ENCODE measurements at regions not wholly inside any gene's neighbourhood (a gene's known extent, or its start where the extent isn't known, plus 50 kb on each side); places are given as distances from the start of the nearest gene placed in this dataset.
"Not testable (repeated sequence)": the region's sequence is repeated elsewhere in the genome, so short reads cannot be mapped to it uniquely, and the experiment has no call there.

DNA sequence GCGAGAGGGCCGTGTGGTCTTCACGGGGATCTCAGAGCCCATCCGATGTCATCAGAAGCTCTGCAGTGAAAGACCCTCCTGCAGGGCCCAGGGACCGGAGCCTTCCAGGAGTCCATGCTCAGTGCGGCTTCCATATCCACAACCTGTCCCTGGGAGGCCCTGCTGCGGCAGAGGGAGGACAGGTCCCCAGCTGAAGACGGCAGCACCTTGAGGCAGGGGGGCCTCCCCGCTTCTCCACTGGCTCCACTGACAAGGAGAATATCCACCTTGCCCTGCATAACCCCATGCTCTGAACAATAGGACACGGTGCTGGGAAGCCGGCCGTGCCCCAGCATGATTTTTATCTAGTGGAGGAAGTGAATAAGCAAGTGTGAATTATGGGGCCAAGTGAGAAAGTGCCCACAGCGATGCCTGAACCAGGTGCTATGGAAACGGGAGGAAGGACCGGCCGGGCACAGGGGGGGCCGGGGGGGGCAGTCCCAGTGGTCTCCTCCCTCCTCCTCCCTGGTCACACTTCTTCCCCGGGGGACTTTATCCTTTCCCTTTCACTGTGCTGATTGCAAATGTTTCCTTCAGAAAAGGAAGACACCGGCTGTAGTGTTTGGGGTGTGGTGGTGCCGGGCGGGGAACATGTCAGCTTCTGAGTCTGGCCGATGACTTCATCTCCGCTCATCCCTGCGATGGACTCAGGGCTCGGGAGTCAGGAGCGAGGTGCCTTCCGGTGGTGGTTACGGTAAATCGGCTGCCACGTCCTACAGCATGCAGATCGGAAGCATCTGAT, 225.1 kb downstream of the ERMARD start:
- H3K27ac ChIP-seq = no peak overlapping the region
- no peak for TF ChIP-seq ZFX (IDR thresholded peaks at IDR 0.05)
- TF ChIP-seq, protein P1, sequence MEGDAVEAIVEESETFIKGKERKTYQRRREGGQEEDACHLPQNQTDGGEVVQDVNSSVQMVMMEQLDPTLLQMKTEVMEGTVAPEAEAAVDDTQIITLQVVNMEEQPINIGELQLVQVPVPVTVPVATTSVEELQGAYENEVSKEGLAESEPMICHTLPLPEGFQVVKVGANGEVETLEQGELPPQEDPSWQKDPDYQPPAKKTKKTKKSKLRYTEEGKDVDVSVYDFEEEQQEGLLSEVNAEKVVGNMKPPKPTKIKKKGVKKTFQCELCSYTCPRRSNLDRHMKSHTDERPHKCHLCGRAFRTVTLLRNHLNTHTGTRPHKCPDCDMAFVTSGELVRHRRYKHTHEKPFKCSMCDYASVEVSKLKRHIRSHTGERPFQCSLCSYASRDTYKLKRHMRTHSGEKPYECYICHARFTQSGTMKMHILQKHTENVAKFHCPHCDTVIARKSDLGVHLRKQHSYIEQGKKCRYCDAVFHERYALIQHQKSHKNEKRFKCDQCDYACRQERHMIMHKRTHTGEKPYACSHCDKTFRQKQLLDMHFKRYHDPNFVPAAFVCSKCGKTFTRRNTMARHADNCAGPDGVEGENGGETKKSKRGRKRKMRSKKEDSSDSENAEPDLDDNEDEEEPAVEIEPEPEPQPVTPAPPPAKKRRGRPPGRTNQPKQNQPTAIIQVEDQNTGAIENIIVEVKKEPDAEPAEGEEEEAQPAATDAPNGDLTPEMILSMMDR (conservative IDR thresholded peaks at IDR 0.05) = no peak

DNA sequence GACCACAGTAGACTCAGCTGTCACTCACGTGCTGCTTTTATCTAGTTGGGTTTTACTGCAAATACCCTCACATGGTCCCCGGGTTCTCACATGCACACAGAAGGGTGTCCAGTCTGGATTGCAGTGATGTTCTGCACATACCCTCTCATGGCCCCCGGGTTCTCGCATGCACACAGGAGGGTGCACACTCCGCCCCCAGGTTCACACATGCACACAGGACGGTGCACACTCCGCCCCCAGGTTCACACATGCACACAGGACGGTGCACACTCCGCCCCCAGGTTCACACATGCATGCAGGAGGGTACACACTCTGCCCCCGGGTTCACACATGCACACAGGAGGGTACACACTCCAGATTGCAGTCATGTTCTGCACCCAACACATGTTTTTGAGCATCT, 224.3 kb downstream of the ERMARD start:
- H3K27ac ChIP-seq = no peak overlapping the region
- TF ChIP-seq, protein P1 (conservative IDR thresholded peaks at IDR 0.05) = no peak
- TF ChIP-seq ZFX (IDR thresholded peaks at IDR 0.05) = no peak

DNA sequence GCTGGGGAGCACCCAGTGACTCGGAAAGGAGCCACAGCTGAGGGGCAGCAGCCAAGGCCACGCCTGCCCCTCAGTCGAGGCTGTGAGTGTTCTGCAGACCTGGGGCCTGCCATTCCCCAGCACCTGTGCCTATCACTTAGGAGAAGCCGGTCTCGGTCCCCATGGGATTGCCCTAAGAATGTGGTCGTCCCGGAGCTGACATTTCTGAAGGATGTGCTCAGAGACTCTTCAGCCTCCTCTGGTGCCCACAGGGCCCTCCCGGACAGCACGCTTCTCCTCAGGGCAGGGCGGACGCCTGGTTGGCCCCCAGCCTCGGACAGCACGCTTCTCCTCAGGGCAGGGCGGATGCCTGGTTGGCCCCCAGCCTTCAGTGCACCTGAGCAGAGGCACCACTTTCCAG, 223.9 kb downstream of the ERMARD start:
- TF ChIP-seq ZFX (IDR thresholded peaks at IDR 0.05) = no peak
- TF ChIP-seq, protein P1 (conservative IDR thresholded peaks at IDR 0.05) = no peak
- H3K27ac ChIP-seq = no peak overlapping the region

DNA sequence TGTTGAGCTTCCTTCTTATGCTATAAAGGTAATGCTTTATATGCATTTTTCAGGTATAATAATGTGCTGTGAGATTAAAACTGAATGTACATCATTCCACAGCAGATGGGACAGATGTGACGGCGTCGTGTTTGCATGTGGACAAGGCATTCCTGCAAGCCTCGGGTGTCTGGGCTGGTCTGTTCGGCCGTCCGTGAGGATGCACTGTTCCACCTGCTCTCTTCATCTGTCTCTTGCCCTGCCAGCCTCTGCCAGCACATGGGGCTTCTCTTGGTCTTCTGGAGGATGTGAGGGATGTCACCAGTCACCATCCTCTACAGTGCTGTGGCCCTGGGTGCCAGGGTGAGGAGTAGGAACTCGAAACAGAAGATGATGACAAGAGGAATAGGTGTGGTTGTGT, 223.2 kb downstream of the ERMARD start:
- no peak overlapping the region for H3K27ac ChIP-seq
- TF ChIP-seq ZFX (IDR thresholded peaks at IDR 0.05) = no peak
- TF ChIP-seq, protein P1 (conservative IDR thresholded peaks at IDR 0.05) = no peak

DNA sequence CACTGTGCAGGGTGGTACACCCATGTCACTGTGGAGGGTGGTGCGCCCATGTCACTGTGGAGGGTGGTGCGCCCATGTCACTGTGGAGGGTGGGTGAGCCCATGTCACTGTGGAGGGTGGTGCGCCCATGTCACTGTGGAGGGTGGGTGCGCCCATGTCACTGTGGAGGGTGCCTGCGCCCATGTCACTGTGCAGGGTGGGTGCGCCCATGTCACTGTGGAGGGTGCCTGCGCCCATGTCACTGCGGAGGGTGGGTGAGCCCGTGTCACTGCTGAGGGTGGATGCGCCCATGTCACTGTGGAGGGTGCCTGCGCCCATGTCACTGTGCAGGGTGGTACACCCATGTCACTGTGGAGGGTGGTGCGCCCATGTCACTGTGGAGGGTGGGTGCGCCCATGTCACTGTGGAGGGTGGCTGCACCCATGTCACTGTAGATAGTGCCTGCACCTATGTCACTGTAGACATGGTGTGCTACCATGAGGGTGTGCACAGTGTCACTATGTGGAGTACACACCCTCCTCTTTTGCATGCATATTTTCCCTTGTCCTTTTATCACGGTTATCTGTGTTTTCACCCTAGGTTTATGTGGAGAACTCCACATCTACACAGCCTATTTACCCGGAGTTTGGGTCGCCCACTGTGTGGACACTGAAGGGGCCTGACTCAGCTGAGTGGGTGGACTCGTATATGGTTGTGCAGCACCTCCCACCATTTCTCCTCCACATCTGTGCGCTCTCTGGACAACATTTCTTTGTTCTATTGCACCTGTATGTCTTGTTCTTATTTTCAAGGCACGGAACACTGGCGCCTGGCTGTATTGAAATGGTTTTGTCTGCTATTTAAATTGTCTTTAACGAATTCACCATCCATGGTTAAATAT, 222.4 kb downstream of the ERMARD start:
- not testable (repeated sequence) for H3K27ac ChIP-seq

DNA sequence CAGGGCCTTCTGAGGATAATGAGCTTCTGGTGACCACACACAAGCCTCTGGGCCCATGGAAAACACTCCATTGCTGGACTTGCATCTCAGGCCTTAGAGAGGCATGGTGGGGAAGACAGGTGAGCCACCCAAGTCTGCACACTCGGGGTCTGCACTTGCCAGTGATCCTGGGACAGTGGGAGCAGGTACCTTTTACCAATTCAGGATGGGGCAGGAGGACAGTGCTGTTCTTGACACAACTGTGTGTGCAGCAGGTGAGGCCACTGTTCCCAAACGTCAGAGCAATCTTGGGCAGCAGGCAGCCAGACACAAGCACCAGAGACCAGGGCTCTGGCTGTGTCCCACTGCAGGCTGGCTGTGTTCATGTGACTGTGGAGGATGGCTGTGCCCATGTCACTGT, 221.3 kb downstream of the ERMARD start:
- H3K27ac ChIP-seq = no peak overlapping the region
- TF ChIP-seq ZFX (IDR thresholded peaks at IDR 0.05) = no peak
- TF ChIP-seq, protein P1 (conservative IDR thresholded peaks at IDR 0.05) = no peak

DNA sequence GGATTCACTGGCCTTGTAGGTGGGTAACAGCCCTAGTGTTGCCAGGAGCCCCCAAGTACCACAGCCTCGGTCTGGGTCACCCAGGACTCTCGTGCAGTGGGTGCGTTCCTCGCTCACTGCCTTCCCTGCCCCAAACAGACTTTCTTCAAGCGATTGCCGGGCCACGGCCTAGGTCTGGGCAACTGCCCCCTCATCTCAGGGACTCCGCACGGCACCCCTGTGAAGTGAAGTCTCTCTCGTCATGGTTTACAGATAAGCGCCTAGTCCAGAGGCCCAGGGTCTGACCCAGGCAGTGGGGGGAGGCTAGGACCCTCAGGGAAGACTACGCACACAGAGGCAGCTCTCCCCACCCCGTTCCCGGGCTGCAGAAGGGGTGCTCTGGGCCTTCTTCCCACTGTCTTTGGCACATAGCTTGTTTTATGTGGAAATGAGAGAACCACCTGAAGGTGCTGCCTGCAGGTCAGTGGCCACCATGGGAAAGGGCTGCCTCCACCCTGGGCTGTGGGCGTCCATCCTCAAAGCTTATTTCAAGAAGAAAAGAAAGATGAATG, 220.8 kb downstream of the ERMARD start:
- H3K27ac ChIP-seq = no peak overlapping the region
- no peak for TF ChIP-seq ZFX (IDR thresholded peaks at IDR 0.05)
- TF ChIP-seq, protein P1 (conservative IDR thresholded peaks at IDR 0.05) = no peak

All from C4-2B (cell line).